ENCODE measurements at regions not wholly inside any gene's neighbourhood (a gene's known extent, or its start where the extent isn't known, plus 50 kb on each side); places are given as distances from the start of the nearest gene placed in this dataset.

GRCh38 chr4:81606801-81607501 is 135.2 kb upstream of the RASGEF1B start:
- Mint-ChIP-seq H3K27ac (no peak overlapping the region), H3K4me1 (peaks cover 24% of the 10 kb centered on the region), H3K36me3 (ENCODE audit: low read depth) (no peaks in the 10 kb centered on the region), H3K27me3 (ENCODE audit: insufficient read depth) (no peaks in the 10 kb centered on the region), H3K4me3 (no peak overlapping the region), H3K9me3 (peaks cover 9% of the 10 kb centered on the region)
- TF ChIP-seq CTCF (conservative IDR thresholded peaks at IDR 0.05) = peak; percentile 34
- H3K36me3 ChIP-seq (ENCODE audit: control insufficient read depth, insufficient read depth, low read length) = no peaks in the 10 kb centered on the region
- H3K4me1 ChIP-seq (ENCODE audit: control insufficient read depth, insufficient read depth, low read length) = no peaks in the 10 kb centered on the region
- WGBS, 2 experiments (ENCODE audit: insufficient coverage in 1 of 2, insufficient read length in 1 of 2) = 75 to 92% methylated on average over 3 to 4 of the region's 4 CpGs
- no peak overlapping the region for H3K9ac ChIP-seq (ENCODE audit: extremely low read depth, low read length, poor library complexity, severe bottlenecking)
- no peak overlapping the region for H3K4me3 ChIP-seq (ENCODE audit: low read length)
- no peak overlapping the region for H3K27ac ChIP-seq (ENCODE audit: low read depth, low read length)
- no peaks in the 10 kb centered on the region for H3K27me3 ChIP-seq (ENCODE audit: control insufficient read depth, insufficient read depth, low read length, poor library complexity, severe bottlenecking)
- peak; percentile 67 for DNase-seq
- H3K9me3 ChIP-seq (ENCODE audit: control insufficient read depth, low read length) = peaks cover 17% of the 10 kb centered on the region

GRCh38 chr4:81606166-81606565 is 134.5 kb upstream of the RASGEF1B start:
- no peaks in the 10 kb centered on the region for H3K27me3 Mint-ChIP-seq (ENCODE audit: insufficient read depth)
- H3K36me3 ChIP-seq (ENCODE audit: control insufficient read depth, insufficient read depth, low read length) = no peaks in the 10 kb centered on the region
- no peak overlapping the region for H3K27ac Mint-ChIP-seq
- H3K9me3 ChIP-seq (ENCODE audit: control insufficient read depth, low read length) = peaks cover 17% of the 10 kb centered on the region
- peaks cover 9% of the 10 kb centered on the region for H3K9me3 Mint-ChIP-seq
- H3K36me3 Mint-ChIP-seq (ENCODE audit: low read depth) = no peaks in the 10 kb centered on the region
- peaks cover 27% of the 10 kb centered on the region for H3K4me1 Mint-ChIP-seq
- DNase-seq = no peak
- no peak overlapping the region for H3K27ac ChIP-seq (ENCODE audit: low read depth, low read length)
- H3K9ac ChIP-seq (ENCODE audit: extremely low read depth, low read length, poor library complexity, severe bottlenecking) = no peak overlapping the region
- no peak for TF ChIP-seq CTCF (conservative IDR thresholded peaks at IDR 0.05)
- WGBS, 2 experiments (ENCODE audit: insufficient coverage in 1 of 2, insufficient read length in 1 of 2) = 98 to 100% methylated on average over 2 of the region's 2 CpGs
- no peaks in the 10 kb centered on the region for H3K4me1 ChIP-seq (ENCODE audit: control insufficient read depth, insufficient read depth, low read length)
- no peak overlapping the region for H3K4me3 Mint-ChIP-seq
- no peaks in the 10 kb centered on the region for H3K27me3 ChIP-seq (ENCODE audit: control insufficient read depth, insufficient read depth, low read length, poor library complexity, severe bottlenecking)
- no peak overlapping the region for H3K4me3 ChIP-seq (ENCODE audit: low read length)

- DNase-seq = no peak
- TF ChIP-seq CTCF (conservative IDR thresholded peaks at IDR 0.05) = no peak
- no peak overlapping the region for H3K4me3 Mint-ChIP-seq
Observed at GRCh38 chr4:81605271-81605670, 133.6 kb upstream of the RASGEF1B start.

More at GRCh38 chr4:81605271-81605670, 133.6 kb upstream of the RASGEF1B start:
- 86 to 100% methylated on average over 1 to 2 of the region's 2 CpGs for WGBS, 2 experiments (ENCODE audit: insufficient coverage in 1 of 2, insufficient read length in 1 of 2)
- Histone ChIP-seq H3K9me3 (ENCODE audit: control insufficient read depth, low read length) (peaks cover 17% of the 10 kb centered on the region), H3K27me3 (ENCODE audit: control insufficient read depth, insufficient read depth, low read length, poor library complexity, severe bottlenecking) (no peaks in the 10 kb centered on the region), H3K27ac (ENCODE audit: low read depth, low read length) (no peak overlapping the region), H3K9ac (ENCODE audit: extremely low read depth, low read length, poor library complexity, severe bottlenecking) (no peak overlapping the region), H3K36me3 (ENCODE audit: control insufficient read depth, insufficient read depth, low read length) (no peaks in the 10 kb centered on the region), H3K4me1 (ENCODE audit: control insufficient read depth, insufficient read depth, low read length) (peaks cover 5% of the 10 kb centered on the region), H3K4me3 (ENCODE audit: low read length) (peak overlapping the region; percentile 57)
- Mint-ChIP-seq H3K36me3 (ENCODE audit: low read depth) (no peaks in the 10 kb centered on the region), H3K27ac (no peak overlapping the region), H3K4me1 (peaks cover 36% of the 10 kb centered on the region), H3K27me3 (ENCODE audit: insufficient read depth) (no peaks in the 10 kb centered on the region), H3K9me3 (peaks cover 9% of the 10 kb centered on the region)
